GM12878 (cell line): ENCODE measurements at regions not wholly inside any gene's neighbourhood (a gene's known extent, or its start where the extent isn't known, plus 50 kb on each side); places are given as distances from the start of the nearest gene placed in this dataset.

ENCODE experiments used
- ATAC-seq: fragments of 200-7000 bp; cut with Tn5 transposase; 3 replicates; pipeline ENCODE4 v1.9.1; 2020; ENCODE audit warnings: mild to moderate bottlenecking, moderate library complexity
- BruUV-seq: library from RNA; stranded (reverse); fragments of 400-500 nt; replicated peaks from 2 replicates; lab custom pipeline; 2021; lab: Mats Ljungman, UMichigan
- CTCF ChIA-PET: fragments of 300-600 bp; sonication (Branson Sonifier 250); formaldehyde crosslinking; extraction: SDS; loops from one replicate; lab custom pipeline; 2021; ENCODE audit warnings: inconsistent platforms; lab: Yijun Ruan, JAX
- POLR2A ChIA-PET: fragments of 350-600 bp; formaldehyde crosslinking; extraction: SDS; loops from one replicate; lab custom pipeline; 2021; ENCODE audit warnings: inconsistent platforms; lab: Charles Lee
- RAD21 ChIA-PET: fragments of 300-600 bp; sonication (Branson Sonifier 250); formaldehyde crosslinking; loops from one replicate; lab custom pipeline; 2023; ENCODE audit warnings: antibody characterized with exemption; ENCODE audit not compliant: unreplicated experiment; lab: Charles Lee
- SMC1A ChIA-PET: fragments of 300-600 bp; sonication (Branson Sonifier 250); formaldehyde crosslinking; loops from one replicate; lab custom pipeline; 2023; ENCODE audit not compliant: unreplicated experiment, uncharacterized antibody; lab: Charles Lee
- DNase-seq: peaks from one replicate; pipeline ENCODE4 v3.0.0-alpha.2; 2011; ENCODE audit warnings: low read depth, low spot score
- FAIRE-seq: peaks from 3 replicates; lab custom pipeline; 2011; peaks lifted over from hg19 to GRCh38; lab: Jason Lieb, UNC
- H2AFZ ChIP-seq: 2 replicates; pipeline ENCODE4 v1.6.0; 2011; ENCODE audit warnings: low read depth, low read length, control low read depth; ENCODE audit not compliant: control insufficient read depth
- H3K27ac ChIP-seq: 2 replicates; pipeline ENCODE4 v1.5.1; 2011; ENCODE audit warnings: control low read depth; ENCODE audit not compliant: control insufficient read depth, insufficient read depth
- H3K27me3 ChIP-seq, 2 experiments: replicated peaks in 1 of 2; 2 replicates each; pipeline versions ENCODE4 v1.6.0 to v1.6.1; 2011; ENCODE audit warnings: low read length in 1 of 2; ENCODE audit not compliant: control insufficient read depth in 2 of 2, insufficient read depth in 2 of 2
- H3K36me3 ChIP-seq, 2 experiments: 2 replicates each; pipeline ENCODE4 v1.5.1; 2011; ENCODE audit warnings: low read length in 1 of 2; ENCODE audit not compliant: control insufficient read depth in 2 of 2, insufficient read depth in 2 of 2
- H3K4me1 ChIP-seq: 2 replicates; pipeline ENCODE4 v1.6.1; 2011; ENCODE audit warnings: mild to moderate bottlenecking, low read length, moderate library complexity, mixed read lengths; ENCODE audit not compliant: control insufficient read depth, insufficient read depth
- H3K4me2 ChIP-seq: 2 replicates; pipeline ENCODE4 v1.6.0; 2011; ENCODE audit warnings: control low read depth; ENCODE audit not compliant: control insufficient read depth, insufficient read depth
- H3K4me3 ChIP-seq: fragments of 200-600 bp; sonication (generic); 2 replicates; pipeline ENCODE4 v1.5.1; 2016
- H3K79me2 ChIP-seq: 2 replicates; pipeline ENCODE4 v1.6.0; 2011; ENCODE audit warnings: low read length; ENCODE audit not compliant: control insufficient read depth, insufficient read depth
- H3K9ac ChIP-seq: 2 replicates; pipeline ENCODE4 v1.8.0; 2011; ENCODE audit warnings: low read length, control low read depth, mixed read lengths; ENCODE audit not compliant: control insufficient read depth, insufficient read depth
- H3K9me3 ChIP-seq: replicated peaks from 3 replicates; pipeline ENCODE4 v1.5.1; 2011; ENCODE audit warnings: mild to moderate bottlenecking, low read length; ENCODE audit not compliant: control insufficient read depth, insufficient read depth
- H4K20me1 ChIP-seq: 2 replicates; pipeline ENCODE4 v1.6.0; 2011; ENCODE audit not compliant: control insufficient read depth, insufficient read depth
- BHLHE40 ChIP-seq, 2 experiments: fragments of 450-650 bp in 1 of 2; IDR thresholded peaks; 2 replicates each; pipeline ENCODE4 v1.6.1; 2011 to 2017; ENCODE audit warnings: low read depth in 2 of 2, borderline replicate concordance in 1 of 2, improper control_type of control experiment in 1 of 2, low read length in 1 of 2, mild to moderate bottlenecking in 1 of 2
- CREM ChIP-seq: IDR thresholded peaks from 2 replicates; pipeline ENCODE4 v1.6.1; 2014; ENCODE audit warnings: antibody characterized with exemption, low read depth
- FOXM1 ChIP-seq: IDR thresholded peaks from 2 replicates; pipeline ENCODE4 v1.6.1; 2012; ENCODE audit warnings: low read depth, mild to moderate bottlenecking, inconsistent platforms, low read length, moderate library complexity
- HDGF ChIP-seq: fragments of 450-650 bp; IDR thresholded peaks from 2 replicates; pipeline ENCODE4 v1.6.1; 2016; ENCODE audit warnings: antibody characterized with exemption
- NFIC ChIP-seq: IDR thresholded peaks from 2 replicates; pipeline ENCODE4 v1.6.1; 2012; ENCODE audit warnings: low read depth, mild to moderate bottlenecking, inconsistent platforms, low read length, moderate library complexity
- PML ChIP-seq: IDR thresholded peaks from 2 replicates; pipeline ENCODE4 v1.6.1; 2012; ENCODE audit warnings: low read length, inconsistent platforms
- POLR2A ChIP-seq: IDR thresholded peaks from 2 replicates; pipeline ENCODE4 v1.6.1; 2011; ENCODE audit warnings: low read depth, mild to moderate bottlenecking, low read length
- POLR2AphosphoS2 ChIP-seq: IDR thresholded peaks from 2 replicates; pipeline ENCODE4 v1.6.1; 2011; ENCODE audit warnings: low read depth, mild to moderate bottlenecking, low read length, improper control_type of control experiment, moderate library complexity
- RFX5 ChIP-seq: IDR thresholded peaks from 2 replicates; pipeline ENCODE4 v1.6.1; 2011; ENCODE audit warnings: low read depth, low read length, improper control_type of control experiment
- SIN3A ChIP-seq: IDR thresholded peaks from 2 replicates; pipeline ENCODE4 v1.6.1; 2012; ENCODE audit warnings: low read depth, low read length, improper control_type of control experiment
- SREBF1 ChIP-seq: IDR thresholded peaks from 2 replicates; pipeline ENCODE4 v1.6.1; 2012; ENCODE audit warnings: mild to moderate bottlenecking, low read length
- STAT3 ChIP-seq: IDR thresholded peaks from 2 replicates; pipeline ENCODE4 v1.6.1; 2011; ENCODE audit warnings: low read depth, low read length, improper control_type of control experiment
- YBX1 ChIP-seq: fragments of 450-650 bp; IDR thresholded peaks from 2 replicates; pipeline ENCODE4 v1.6.1; 2016; ENCODE audit warnings: antibody characterized with exemption
- WGBS: methylation state at CpG from one replicate; pipeline ENCODE4 v1.1.6; 2016; ENCODE audit warnings: low lambda C conversion rate; ENCODE audit not compliant: insufficient replicate concordance, insufficient coverage; ENCODE audit errors: missing lambda C conversion rate; 5-methylcytosine and 5-hydroxymethylcytosine counted together
- in situ Hi-C: fragments of 300-500 bp; cut with MboI; formaldehyde crosslinking; loops from 9 replicates; pipeline ENCODE4 v1.14.3; 2018; ENCODE audit warnings: mixed read lengths
- intact Hi-C: fragments of 100-400 bp; cut with micrococcal nuclease; formaldehyde crosslinking; loops from one replicate; pipeline ENCODE4 v1.14.2; 2022; ENCODE audit not compliant: unreplicated experiment
- TF ChIP-seq, protein P1 (sequence below): fragments of 450-650 bp; formaldehyde crosslinking; IDR thresholded peaks from 2 replicates; pipeline ENCODE4 v1.5.0; 2022; ENCODE audit warnings: mild to moderate bottlenecking, missing genetic modification characterization
- TF ChIP-seq, protein P2 (sequence below): fragments of 450-650 bp; formaldehyde crosslinking; IDR thresholded peaks from 2 replicates; pipeline ENCODE4 v1.4.0; 2020; ENCODE audit warnings: mild to moderate bottlenecking, moderate library complexity
- TF ChIP-seq, protein P3 (sequence below): fragments of 450-650 bp; IDR thresholded peaks from 2 replicates; pipeline ENCODE4 v1.6.1; 2017; ENCODE audit warnings: low read depth, mild to moderate bottlenecking, moderate library complexity

DNA sequence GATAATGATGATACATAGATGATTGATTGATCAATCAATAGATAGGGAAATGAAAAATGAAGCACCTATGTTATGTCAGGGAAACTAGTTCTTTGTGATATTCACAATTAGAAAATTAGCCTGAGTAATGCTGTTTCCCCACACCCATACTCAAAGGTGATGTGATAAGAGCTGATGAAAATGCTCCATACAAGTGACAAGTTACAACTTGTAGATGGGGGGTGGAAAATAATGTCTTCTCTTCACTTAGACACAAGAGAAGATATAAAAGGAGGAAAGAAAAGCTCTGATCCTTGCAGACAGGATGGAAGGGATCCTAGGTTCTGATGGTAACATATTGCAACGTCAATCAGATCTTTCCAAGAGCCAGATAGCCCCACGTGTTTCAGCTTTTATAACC lies 365.9 kb downstream of the AKAIN1 start:
- no peaks in the 10 kb centered on the region for H3K9me3 ChIP-seq
- 3% methylated on average over 2 of the region's 2 CpGs for WGBS
- in situ Hi-C loops (no loop called here), intact Hi-C loops (no loop called here)
- ChIA-PET RAD21 (no interaction called here), POLR2A (interaction anchor here (1.0 kb wide), 1 partner anchor 11 kb away, joined by 5 read pairs; no protein-coding TSS in a partner anchor), SMC1A (interaction anchor here (1.2 kb wide), 1 partner anchor 16 kb away, joined by 3 read pairs; no protein-coding TSS in a partner anchor), CTCF (interaction anchor here (1.3 kb wide), 1 partner anchor 16 kb away, joined by 3 read pairs; no protein-coding TSS in a partner anchor)
- ATAC-seq (no peak), DNase-seq (no peak), FAIRE-seq (no peak)
- no peaks in the 10 kb centered on the region for H4K20me1 ChIP-seq
- H3K27me3 ChIP-seq = no peaks in the 10 kb centered on the region
- no peaks in the 10 kb centered on the region for H3K36me3 ChIP-seq
- H3K79me2 ChIP-seq = no peaks in the 10 kb centered on the region
- no peak overlapping the region for H3K4me2 ChIP-seq
- H3K27ac ChIP-seq = no peak overlapping the region
- BruUV-seq = no TSS peak
- H2AFZ ChIP-seq = no peak overlapping the region
- no peak overlapping the region for H3K9ac ChIP-seq
- no peak overlapping the region for H3K4me3 ChIP-seq
- H3K4me1 ChIP-seq = no peaks in the 10 kb centered on the region
- TF ChIP-seq, protein P1, sequence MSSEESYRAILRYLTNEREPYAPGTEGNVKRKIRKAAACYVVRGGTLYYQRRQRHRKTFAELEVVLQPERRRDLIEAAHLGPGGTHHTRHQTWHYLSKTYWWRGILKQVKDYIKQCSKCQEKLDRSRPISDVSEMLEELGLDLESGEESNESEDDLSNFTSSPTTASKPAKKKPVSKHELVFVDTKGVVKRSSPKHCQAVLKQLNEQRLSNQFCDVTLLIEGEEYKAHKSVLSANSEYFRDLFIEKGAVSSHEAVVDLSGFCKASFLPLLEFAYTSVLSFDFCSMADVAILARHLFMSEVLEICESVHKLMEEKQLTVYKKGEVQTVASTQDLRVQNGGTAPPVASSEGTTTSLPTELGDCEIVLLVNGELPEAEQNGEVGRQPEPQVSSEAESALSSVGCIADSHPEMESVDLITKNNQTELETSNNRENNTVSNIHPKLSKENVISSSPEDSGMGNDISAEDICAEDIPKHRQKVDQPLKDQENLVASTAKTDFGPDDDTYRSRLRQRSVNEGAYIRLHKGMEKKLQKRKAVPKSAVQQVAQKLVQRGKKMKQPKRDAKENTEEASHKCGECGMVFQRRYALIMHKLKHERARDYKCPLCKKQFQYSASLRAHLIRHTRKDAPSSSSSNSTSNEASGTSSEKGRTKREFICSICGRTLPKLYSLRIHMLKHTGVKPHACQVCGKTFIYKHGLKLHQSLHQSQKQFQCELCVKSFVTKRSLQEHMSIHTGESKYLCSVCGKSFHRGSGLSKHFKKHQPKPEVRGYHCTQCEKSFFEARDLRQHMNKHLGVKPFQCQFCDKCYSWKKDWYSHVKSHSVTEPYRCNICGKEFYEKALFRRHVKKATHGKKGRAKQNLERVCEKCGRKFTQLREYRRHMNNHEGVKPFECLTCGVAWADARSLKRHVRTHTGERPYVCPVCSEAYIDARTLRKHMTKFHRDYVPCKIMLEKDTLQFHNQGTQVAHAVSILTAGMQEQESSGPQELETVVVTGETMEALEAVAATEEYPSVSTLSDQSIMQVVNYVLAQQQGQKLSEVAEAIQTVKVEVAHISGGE (CRISPR knock-in tag) = no peak
- TF ChIP-seq SREBF1 (no peak), SIN3A (no peak), HDGF (no peak), POLR2A (no peak), YBX1 (no peak), BHLHE40 (IDR thresholded peaks at IDR 0.05; ENCODE audit: borderline replicate concordance in 1 of 2, low read depth in 2 of 2, low read length in 1 of 2) (no peak), RFX5 (no peak), POLR2AphosphoS2 (no peak), CREM (no peak), STAT3 (no peak), PML (no peak), FOXM1 (no peak), NFIC (no peak)
- TF ChIP-seq, protein P2, sequence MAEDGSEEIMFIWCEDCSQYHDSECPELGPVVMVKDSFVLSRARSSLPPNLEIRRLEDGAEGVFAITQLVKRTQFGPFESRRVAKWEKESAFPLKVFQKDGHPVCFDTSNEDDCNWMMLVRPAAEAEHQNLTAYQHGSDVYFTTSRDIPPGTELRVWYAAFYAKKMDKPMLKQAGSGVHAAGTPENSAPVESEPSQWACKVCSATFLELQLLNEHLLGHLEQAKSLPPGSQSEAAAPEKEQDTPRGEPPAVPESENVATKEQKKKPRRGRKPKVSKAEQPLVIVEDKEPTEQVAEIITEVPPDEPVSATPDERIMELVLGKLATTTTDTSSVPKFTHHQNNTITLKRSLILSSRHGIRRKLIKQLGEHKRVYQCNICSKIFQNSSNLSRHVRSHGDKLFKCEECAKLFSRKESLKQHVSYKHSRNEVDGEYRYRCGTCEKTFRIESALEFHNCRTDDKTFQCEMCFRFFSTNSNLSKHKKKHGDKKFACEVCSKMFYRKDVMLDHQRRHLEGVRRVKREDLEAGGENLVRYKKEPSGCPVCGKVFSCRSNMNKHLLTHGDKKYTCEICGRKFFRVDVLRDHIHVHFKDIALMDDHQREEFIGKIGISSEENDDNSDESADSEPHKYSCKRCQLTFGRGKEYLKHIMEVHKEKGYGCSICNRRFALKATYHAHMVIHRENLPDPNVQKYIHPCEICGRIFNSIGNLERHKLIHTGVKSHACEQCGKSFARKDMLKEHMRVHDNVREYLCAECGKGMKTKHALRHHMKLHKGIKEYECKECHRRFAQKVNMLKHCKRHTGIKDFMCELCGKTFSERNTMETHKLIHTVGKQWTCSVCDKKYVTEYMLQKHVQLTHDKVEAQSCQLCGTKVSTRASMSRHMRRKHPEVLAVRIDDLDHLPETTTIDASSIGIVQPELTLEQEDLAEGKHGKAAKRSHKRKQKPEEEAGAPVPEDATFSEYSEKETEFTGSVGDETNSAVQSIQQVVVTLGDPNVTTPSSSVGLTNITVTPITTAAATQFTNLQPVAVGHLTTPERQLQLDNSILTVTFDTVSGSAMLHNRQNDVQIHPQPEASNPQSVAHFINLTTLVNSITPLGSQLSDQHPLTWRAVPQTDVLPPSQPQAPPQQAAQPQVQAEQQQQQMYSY (CRISPR knock-in tag) = no peak
- TF ChIP-seq, protein P3, sequence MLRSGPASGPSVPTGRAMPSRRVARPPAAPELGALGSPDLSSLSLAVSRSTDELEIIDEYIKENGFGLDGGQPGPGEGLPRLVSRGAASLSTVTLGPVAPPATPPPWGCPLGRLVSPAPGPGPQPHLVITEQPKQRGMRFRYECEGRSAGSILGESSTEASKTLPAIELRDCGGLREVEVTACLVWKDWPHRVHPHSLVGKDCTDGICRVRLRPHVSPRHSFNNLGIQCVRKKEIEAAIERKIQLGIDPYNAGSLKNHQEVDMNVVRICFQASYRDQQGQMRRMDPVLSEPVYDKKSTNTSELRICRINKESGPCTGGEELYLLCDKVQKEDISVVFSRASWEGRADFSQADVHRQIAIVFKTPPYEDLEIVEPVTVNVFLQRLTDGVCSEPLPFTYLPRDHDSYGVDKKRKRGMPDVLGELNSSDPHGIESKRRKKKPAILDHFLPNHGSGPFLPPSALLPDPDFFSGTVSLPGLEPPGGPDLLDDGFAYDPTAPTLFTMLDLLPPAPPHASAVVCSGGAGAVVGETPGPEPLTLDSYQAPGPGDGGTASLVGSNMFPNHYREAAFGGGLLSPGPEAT = no peak
